ENCODE measurements at regions not wholly inside any gene's neighbourhood (a gene's known extent, or its start where the extent isn't known, plus 50 kb on each side); places are given as distances from the start of the nearest gene placed in this dataset.

GRCh38 chr6:43963877-43964658, 163.2 kb downstream of the MRPL14 start:
- Histone ChIP-seq H3K79me2 (ENCODE audit: control insufficient read depth, insufficient read depth, low read length) (no peaks in the 10 kb centered on the region), H2AFZ (ENCODE audit: insufficient read depth, low read depth, low read length, poor library complexity, severe bottlenecking) (no peak overlapping the region), H4K20me1 (ENCODE audit: control insufficient read depth, insufficient read depth, low read length, poor library complexity, severe bottlenecking) (no peaks in the 10 kb centered on the region), H3K4me1 (ENCODE audit: control insufficient read depth in 2 of 2, insufficient read depth in 2 of 2, low read length in 2 of 2) (no peaks in the 10 kb centered on the region), H3K4me3 (ENCODE audit: control extremely low read depth in 1 of 5, extremely low read depth in 1 of 5, insufficient read depth in 1 of 5, low read depth in 2 of 5, low read length in 4 of 5) (no peak overlapping the region), H3K27me3 (replicated peaks in 1 of 4; ENCODE audit: control extremely low read depth in 1 of 4, control insufficient read depth in 3 of 4, insufficient read depth in 4 of 4, low read length in 3 of 4) (peaks cover 0 to 7% (median 3%) of the 10 kb centered on the region in 4 experiments), H3K36me3 (replicated peaks in 1 of 2; ENCODE audit: control extremely low read depth in 1 of 2, control insufficient read depth in 1 of 2, extremely low read depth in 1 of 2, insufficient read depth in 2 of 2, low read length in 1 of 2) (no peaks in the 10 kb centered on the region), H3K4me2 (replicated peaks; ENCODE audit: low read depth, low read length, poor library complexity, severe bottlenecking) (no peak overlapping the region), H3K27ac (ENCODE audit: low read length in 2 of 2) (no peak overlapping the region), H3K9ac (ENCODE audit: low read length) (no peak overlapping the region), H3K9me3 (ENCODE audit: control extremely low read depth in 1 of 3, control insufficient read depth in 2 of 3, insufficient read depth in 1 of 3, low read length in 2 of 3) (no peaks in the 10 kb centered on the region)
- WGBS (ENCODE audit: insufficient coverage), result 40% methylated on average over 2 of the region's 6 CpGs
- Mint-ChIP-seq H3K27me3 (peaks cover 30% of the 10 kb centered on the region), H3K4me1 (no peaks in the 10 kb centered on the region), H3K4me3 (no peak overlapping the region), H3K9me3 (ENCODE audit: insufficient read depth) (no peaks in the 10 kb centered on the region), H3K27ac (no peak overlapping the region)
- ATAC-seq (ENCODE audit: low read depth) (no peak), DNase-seq (no peak)
- CTCF ChIA-PET, result no interaction called here
- TF ChIP-seq EZH2 (IDR thresholded peaks at IDR 0.05; ENCODE audit: borderline replicate concordance, insufficient read depth, low read depth, low read length, poor library complexity, severe bottlenecking) (no peak), CTCF (IDR thresholded peaks at IDR 0.05) (no peak)
- POLR2A ChIA-PET, result no interaction called here
- intact Hi-C loops (cut with micrococcal nuclease), result no loop called here

DNA sequence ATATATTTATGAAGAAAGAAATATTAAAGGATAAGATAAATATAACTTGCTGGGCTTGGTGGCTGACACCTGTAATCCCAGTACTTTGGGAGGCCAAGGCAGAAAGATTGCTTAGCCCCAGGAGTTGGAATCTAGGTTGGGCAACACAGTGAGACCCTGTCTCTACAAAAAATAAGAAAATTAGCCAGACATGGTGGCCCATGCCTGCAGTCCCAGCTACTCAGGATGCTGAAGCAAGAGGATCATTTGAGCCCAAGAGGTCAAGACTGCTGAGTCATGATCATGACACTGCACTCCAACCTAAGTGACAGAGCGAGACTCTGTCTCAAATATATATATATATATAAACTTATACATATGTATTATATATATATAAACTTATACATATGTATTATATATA, 164.0 kb downstream of the MRPL14 start:
- Histone ChIP-seq H3K4me1 (ENCODE audit: control insufficient read depth in 2 of 2, insufficient read depth in 2 of 2, low read length in 2 of 2) (no peaks in the 10 kb centered on the region), H3K27ac (ENCODE audit: low read length in 2 of 2) (no peak overlapping the region), H3K27me3 (replicated peaks in 1 of 4; ENCODE audit: control extremely low read depth in 1 of 4, control insufficient read depth in 3 of 4, insufficient read depth in 4 of 4, low read length in 3 of 4) (peaks cover 0 to 7% (median 3%) of the 10 kb centered on the region in 4 experiments), H3K36me3 (replicated peaks in 1 of 2; ENCODE audit: control extremely low read depth in 1 of 2, control insufficient read depth in 1 of 2, extremely low read depth in 1 of 2, insufficient read depth in 2 of 2, low read length in 1 of 2) (no peaks in the 10 kb centered on the region), H3K4me2 (replicated peaks; ENCODE audit: low read depth, low read length, poor library complexity, severe bottlenecking) (no peak overlapping the region), H3K4me3 (ENCODE audit: control extremely low read depth in 1 of 5, extremely low read depth in 1 of 5, insufficient read depth in 1 of 5, low read depth in 2 of 5, low read length in 4 of 5) (no peak overlapping the region), H3K79me2 (ENCODE audit: control insufficient read depth, insufficient read depth, low read length) (no peaks in the 10 kb centered on the region), H3K9me3 (ENCODE audit: control extremely low read depth in 1 of 3, control insufficient read depth in 2 of 3, insufficient read depth in 1 of 3, low read length in 2 of 3) (no peaks in the 10 kb centered on the region), H3K9ac (ENCODE audit: low read length) (no peak overlapping the region), H4K20me1 (ENCODE audit: control insufficient read depth, insufficient read depth, low read length, poor library complexity, severe bottlenecking) (no peaks in the 10 kb centered on the region), H2AFZ (ENCODE audit: insufficient read depth, low read depth, low read length, poor library complexity, severe bottlenecking) (no peak overlapping the region)
- ChIA-PET POLR2A (no interaction called here), CTCF (no interaction called here)
- ATAC-seq (ENCODE audit: low read depth), result no peak
- WGBS (ENCODE audit: insufficient coverage), result no CpG with 5 or more reads among the region's 1 CpG
- TF ChIP-seq CTCF (IDR thresholded peaks at IDR 0.05) (no peak), EZH2 (IDR thresholded peaks at IDR 0.05; ENCODE audit: borderline replicate concordance, insufficient read depth, low read depth, low read length, poor library complexity, severe bottlenecking) (no peak)
- Mint-ChIP-seq H3K27ac (no peak overlapping the region), H3K9me3 (ENCODE audit: insufficient read depth) (no peaks in the 10 kb centered on the region), H3K27me3 (peaks cover 31% of the 10 kb centered on the region), H3K4me1 (no peaks in the 10 kb centered on the region), H3K4me3 (no peak overlapping the region)
- intact Hi-C loops (cut with micrococcal nuclease), result no loop called here
- DNase-seq, result no peak

All from B cell (primary cell).